K562 (cell line): ENCODE measurements at regions not wholly inside any gene's neighbourhood (a gene's known extent, or its start where the extent isn't known, plus 50 kb on each side); places are given as distances from the start of the nearest gene placed in this dataset.

Source experiments
- AFF1 ChIP-seq, 2 experiments: fragments of 450-650 bp; IDR thresholded peaks; 2 replicates each; pipeline ENCODE4 v1.6.1; 2018; ENCODE audit warnings: mild to moderate bottlenecking in 2 of 2, low read depth in 1 of 2; ENCODE audit not compliant: partially characterized antibody in 2 of 2
- FOXO4 ChIP-seq: fragments of 450-650 bp; formaldehyde crosslinking; IDR thresholded peaks from 2 replicates; pipeline ENCODE4 v1.4.0; 2020; ENCODE audit warnings: mild to moderate bottlenecking, moderate library complexity
- NR2C1 ChIP-seq, 2 experiments: fragments of 450-650 bp; IDR thresholded peaks; 2 replicates each; pipeline ENCODE4 v1.6.1; 2017; ENCODE audit warnings: mild to moderate bottlenecking in 2 of 2, antibody characterized with exemption in 1 of 2, inconsistent platforms in 1 of 2, missing compliant biosample characterization in 1 of 2, missing genetic modification characterization in 1 of 2
- PCBP1 ChIP-seq: fragments of 200-400 bp; formaldehyde crosslinking; IDR thresholded peaks from 2 replicates; pipeline ENCODE4 v1.6.1; 2018; ENCODE audit warnings: mild to moderate bottlenecking, low read depth, low read length; ENCODE audit not compliant: poor library complexity, severe bottlenecking
- SMC3 ChIP-seq: conservative IDR thresholded peaks from 2 replicates; pipeline ENCODE4 v1.6.1; 2011; ENCODE audit warnings: low read depth, low read length, improper control_type of control experiment; ENCODE audit not compliant: insufficient read depth
- THRB ChIP-seq: fragments of 450-650 bp; formaldehyde crosslinking; conservative IDR thresholded peaks from 2 replicates; pipeline ENCODE4 v1.4.0; 2022; ENCODE audit warnings: mild to moderate bottlenecking, missing genetic modification characterization
- ZNF740 ChIP-seq, 3 experiments: fragments of 200-800 bp in 1 of 3; sonication (Bioruptor generic) in 1 of 3; sonication (generic) in 1 of 3; formaldehyde crosslinking in 1 of 3; IDR thresholded peaks; 2 replicates each; pipeline versions ENCODE4 v1.6.1 to v1.8.0; 2016 to 2022; ENCODE audit warnings: mild to moderate bottlenecking in 2 of 3, missing compliant biosample characterization in 2 of 3, missing genetic modification characterization in 2 of 3, missing genetic modification reagents in 1 of 3
- TF ChIP-seq, protein P1 (sequence below): fragments of 150-350 bp; conservative IDR thresholded peaks from 2 replicates; pipeline ENCODE4 v1.6.1; 2014; ENCODE audit warnings: low read length
- TF ChIP-seq, protein P2 (sequence below): fragments of 150-350 bp; IDR thresholded peaks from 2 replicates; pipeline ENCODE4 v1.6.1; 2014; ENCODE audit warnings: low read depth, mild to moderate bottlenecking, low read length, borderline replicate concordance

- TF ChIP-seq AFF1 (IDR thresholded peaks at IDR 0.05; ENCODE audit: low read depth in 1 of 2, partially characterized antibody in 2 of 2) (peak in 1 of 2 experiments; percentile 76), ZNF740 (CRISPR knock-in tag; IDR thresholded peaks at IDR 0.05) (no peak), ZNF740 (tag; IDR thresholded peaks at IDR 0.05) (no peak), THRB (CRISPR knock-in tag) (no peak), NR2C1 (IDR thresholded peaks at IDR 0.05) (no peak), NR2C1 (tag; IDR thresholded peaks at IDR 0.05) (0 out of 2 replicates have a peak, but pooled peaks have one; percentile 39), SMC3 (0 out of 2 replicates have a peak, but pooled peaks have one; percentile 4), FOXO4 (CRISPR knock-in tag) (no peak), PCBP1 (no peak)
- TF ChIP-seq, protein P1, sequence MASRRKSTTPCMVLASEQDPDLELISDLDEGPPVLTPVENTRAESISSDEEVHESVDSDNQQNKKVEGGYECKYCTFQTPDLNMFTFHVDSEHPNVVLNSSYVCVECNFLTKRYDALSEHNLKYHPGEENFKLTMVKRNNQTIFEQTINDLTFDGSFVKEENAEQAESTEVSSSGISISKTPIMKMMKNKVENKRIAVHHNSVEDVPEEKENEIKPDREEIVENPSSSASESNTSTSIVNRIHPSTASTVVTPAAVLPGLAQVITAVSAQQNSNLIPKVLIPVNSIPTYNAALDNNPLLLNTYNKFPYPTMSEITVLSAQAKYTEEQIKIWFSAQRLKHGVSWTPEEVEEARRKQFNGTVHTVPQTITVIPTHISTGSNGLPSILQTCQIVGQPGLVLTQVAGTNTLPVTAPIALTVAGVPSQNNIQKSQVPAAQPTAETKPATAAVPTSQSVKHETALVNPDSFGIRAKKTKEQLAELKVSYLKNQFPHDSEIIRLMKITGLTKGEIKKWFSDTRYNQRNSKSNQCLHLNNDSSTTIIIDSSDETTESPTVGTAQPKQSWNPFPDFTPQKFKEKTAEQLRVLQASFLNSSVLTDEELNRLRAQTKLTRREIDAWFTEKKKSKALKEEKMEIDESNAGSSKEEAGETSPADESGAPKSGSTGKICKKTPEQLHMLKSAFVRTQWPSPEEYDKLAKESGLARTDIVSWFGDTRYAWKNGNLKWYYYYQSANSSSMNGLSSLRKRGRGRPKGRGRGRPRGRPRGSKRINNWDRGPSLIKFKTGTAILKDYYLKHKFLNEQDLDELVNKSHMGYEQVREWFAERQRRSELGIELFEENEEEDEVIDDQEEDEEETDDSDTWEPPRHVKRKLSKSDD = 0 out of 2 replicates have a peak, but pooled peaks have one; percentile 77
- TF ChIP-seq, protein P2, sequence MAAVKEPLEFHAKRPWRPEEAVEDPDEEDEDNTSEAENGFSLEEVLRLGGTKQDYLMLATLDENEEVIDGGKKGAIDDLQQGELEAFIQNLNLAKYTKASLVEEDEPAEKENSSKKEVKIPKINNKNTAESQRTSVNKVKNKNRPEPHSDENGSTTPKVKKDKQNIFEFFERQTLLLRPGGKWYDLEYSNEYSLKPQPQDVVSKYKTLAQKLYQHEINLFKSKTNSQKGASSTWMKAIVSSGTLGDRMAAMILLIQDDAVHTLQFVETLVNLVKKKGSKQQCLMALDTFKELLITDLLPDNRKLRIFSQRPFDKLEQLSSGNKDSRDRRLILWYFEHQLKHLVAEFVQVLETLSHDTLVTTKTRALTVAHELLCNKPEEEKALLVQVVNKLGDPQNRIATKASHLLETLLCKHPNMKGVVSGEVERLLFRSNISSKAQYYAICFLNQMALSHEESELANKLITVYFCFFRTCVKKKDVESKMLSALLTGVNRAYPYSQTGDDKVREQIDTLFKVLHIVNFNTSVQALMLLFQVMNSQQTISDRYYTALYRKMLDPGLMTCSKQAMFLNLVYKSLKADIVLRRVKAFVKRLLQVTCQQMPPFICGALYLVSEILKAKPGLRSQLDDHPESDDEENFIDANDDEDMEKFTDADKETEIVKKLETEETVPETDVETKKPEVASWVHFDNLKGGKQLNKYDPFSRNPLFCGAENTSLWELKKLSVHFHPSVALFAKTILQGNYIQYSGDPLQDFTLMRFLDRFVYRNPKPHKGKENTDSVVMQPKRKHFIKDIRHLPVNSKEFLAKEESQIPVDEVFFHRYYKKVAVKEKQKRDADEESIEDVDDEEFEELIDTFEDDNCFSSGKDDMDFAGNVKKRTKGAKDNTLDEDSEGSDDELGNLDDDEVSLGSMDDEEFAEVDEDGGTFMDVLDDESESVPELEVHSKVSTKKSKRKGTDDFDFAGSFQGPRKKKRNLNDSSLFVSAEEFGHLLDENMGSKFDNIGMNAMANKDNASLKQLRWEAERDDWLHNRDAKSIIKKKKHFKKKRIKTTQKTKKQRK = no peak
These were observed 72.6 kb upstream of the ZNF184 start (continued) for GRCh38 chr6:27545271-27546046.
